Peyer's patch (tissue), 4 donors: ENCODE measurements at regions not wholly inside any gene's neighbourhood (a gene's known extent, or its start where the extent isn't known, plus 50 kb on each side); places are given as distances from the start of the nearest gene placed in this dataset.
"Not testable (repeated sequence)": the region's sequence is repeated elsewhere in the genome, so short reads cannot be mapped to it uniquely, and the experiment has no call there.

Experiments used
- DNase-seq, 3 donors: peaks; one replicate each; pipeline ENCODE4 v3.0.0-alpha.2; 2017 to 2019
- H3K27ac ChIP-seq, 4 donors: fragments of 200-600 bp; sonication (generic); one replicate each; pipeline ENCODE4 v1.5.1; 2016 to 2019
- H3K27me3 ChIP-seq, 2 donors: fragments of 200-600 bp; sonication (generic); one replicate each; pipeline ENCODE4 v1.5.1; 2019
- H3K36me3 ChIP-seq, 3 donors: fragments of 200-600 bp; sonication (generic); one replicate each; pipeline ENCODE4 v1.5.1; 2016 to 2019
- H3K4me1 ChIP-seq, 4 donors: fragments of 200-600 bp; sonication (generic); one replicate each; pipeline ENCODE4 v1.5.1; 2016 to 2019
- H3K4me3 ChIP-seq, 4 donors: fragments of 200-600 bp; sonication (generic); 1 replicate in 3 of 4; 2 replicates in 1 of 4; pipeline ENCODE4 v1.5.1; 2016 to 2019; ENCODE audit warnings: mild to moderate bottlenecking in 1 of 4
- H3K9me3 ChIP-seq, 4 donors: fragments of 200-600 bp; sonication (generic); one replicate each; pipeline ENCODE4 v1.5.1; 2016 to 2019; ENCODE audit warnings: mild to moderate bottlenecking in 1 of 4
- CTCF ChIP-seq, 6 experiments: fragments of 450-650 bp in 4 of 6; fragments of 200-600 bp in 2 of 6; sonication (generic) in 1 of 6; IDR thresholded peaks; one replicate each; pipeline ENCODE4 v1.5.1; 2017 to 2019; ENCODE audit warnings: antibody characterized with exemption in 6 of 6, mild to moderate bottlenecking in 3 of 6, moderate library complexity in 1 of 6
- POLR2A ChIP-seq, 2 donors: fragments of 450-650 bp; IDR thresholded peaks; one replicate each; pipeline ENCODE4 v1.5.1; 2017; ENCODE audit warnings: antibody characterized with exemption in 2 of 2, mild to moderate bottlenecking in 2 of 2, moderate library complexity in 2 of 2

DNA sequence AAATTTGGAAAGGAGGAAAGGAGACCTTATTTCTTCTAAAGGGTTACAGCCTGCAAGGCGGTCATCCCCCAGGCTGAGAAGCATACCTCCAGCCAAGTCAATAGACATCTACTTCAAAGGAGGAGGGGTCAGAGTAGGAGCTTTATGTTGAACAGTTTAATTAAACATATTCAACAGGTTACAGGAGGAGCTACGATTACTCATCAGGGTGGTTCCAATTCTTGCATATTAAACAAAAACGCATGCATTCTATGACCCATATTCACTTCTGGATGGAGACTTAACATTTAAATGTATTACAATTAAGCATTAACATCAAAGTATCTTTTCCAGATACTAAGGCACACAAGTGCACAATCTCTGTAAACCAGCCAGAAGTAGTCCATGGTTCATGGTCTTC, 1955.0 kb downstream of the PCDH9 start:
- H3K4me3 ChIP-seq, result no peak overlapping the region
- no peaks in the 10 kb centered on the region for H3K36me3 ChIP-seq
- no peak for DNase-seq
- no peaks in the 10 kb centered on the region for H3K4me1 ChIP-seq
- no peak overlapping the region for H3K27ac ChIP-seq
- no peaks in the 10 kb centered on the region for H3K9me3 ChIP-seq
- no peak for TF ChIP-seq CTCF (IDR thresholded peaks at IDR 0.05)
- no peak for TF ChIP-seq POLR2A (IDR thresholded peaks at IDR 0.05)
- no peaks in the 10 kb centered on the region for H3K27me3 ChIP-seq

DNA sequence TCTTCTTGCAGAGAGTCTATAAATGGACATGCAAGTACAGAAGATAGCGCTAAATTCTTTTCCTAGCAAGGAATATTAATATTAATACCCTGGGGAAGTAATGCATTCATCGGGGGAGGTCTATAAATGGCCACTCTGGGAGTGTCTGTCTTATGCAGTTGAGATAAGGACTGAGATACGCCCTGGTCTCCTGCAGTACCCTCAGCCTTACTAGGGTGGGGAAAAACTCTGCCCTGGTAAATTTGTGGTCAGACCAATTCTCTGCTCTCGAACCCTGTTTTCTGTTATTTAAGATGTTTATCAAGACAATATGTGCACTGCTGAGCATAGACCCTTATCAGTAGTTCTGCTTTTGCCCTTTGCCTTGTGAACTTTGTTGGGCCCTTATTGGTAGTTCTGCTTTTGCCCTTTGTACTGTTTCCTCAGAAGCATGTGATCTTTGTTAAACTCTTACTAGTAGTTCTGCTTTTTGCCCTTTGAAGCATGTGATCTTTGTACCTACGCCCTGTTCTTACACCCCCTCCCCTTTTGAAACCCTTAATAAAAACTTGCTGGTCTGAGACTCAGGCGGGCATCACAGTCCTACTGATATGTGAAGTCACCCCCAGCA, 1956.2 kb downstream of the PCDH9 start:
- DNase-seq, H3K27me3 ChIP-seq, H3K4me1 ChIP-seq, H3K36me3 ChIP-seq, H3K9me3 ChIP-seq, H3K4me3 ChIP-seq, H3K27ac ChIP-seq: not testable (repeated sequence)

- TF ChIP-seq CTCF (IDR thresholded peaks at IDR 0.05) (no peak), POLR2A (IDR thresholded peaks at IDR 0.05) (no peak)
- no peaks in the 10 kb centered on the region for H3K9me3 ChIP-seq
- no peak for DNase-seq
- H3K4me3 ChIP-seq, result no peak overlapping the region
- no peak overlapping the region for H3K27ac ChIP-seq
- H3K36me3 ChIP-seq, result no peaks in the 10 kb centered on the region
- no peaks in the 10 kb centered on the region for H3K27me3 ChIP-seq
- H3K4me1 ChIP-seq, result no peaks in the 10 kb centered on the region
Observed at GRCh38 chr13:65268009-65268408, 1962.1 kb downstream of the PCDH9 start.

GRCh38 chr13:65265988-65266387, 1964.1 kb downstream of the PCDH9 start:
- Histone ChIP-seq H3K27me3 (no peaks in the 10 kb centered on the region), H3K27ac (no peak overlapping the region), H3K9me3 (no peaks in the 10 kb centered on the region), H3K4me3 (no peak overlapping the region), H3K36me3 (no peaks in the 10 kb centered on the region), H3K4me1 (no peaks in the 10 kb centered on the region)
- no peak for TF ChIP-seq CTCF (IDR thresholded peaks at IDR 0.05)
- no peak for TF ChIP-seq POLR2A (IDR thresholded peaks at IDR 0.05)
- no peak for DNase-seq

GRCh38 chr13:65264066-65264465, 1966.1 kb downstream of the PCDH9 start:
- TF ChIP-seq POLR2A (IDR thresholded peaks at IDR 0.05) (no peak), CTCF (IDR thresholded peaks at IDR 0.05) (no peak)
- Histone ChIP-seq H3K36me3 (no peaks in the 10 kb centered on the region), H3K4me3 (no peak overlapping the region), H3K27ac (no peak overlapping the region), H3K27me3 (no peaks in the 10 kb centered on the region), H3K4me1 (no peaks in the 10 kb centered on the region), H3K9me3 (no peaks in the 10 kb centered on the region)
- DNase-seq, result no peak

DNA sequence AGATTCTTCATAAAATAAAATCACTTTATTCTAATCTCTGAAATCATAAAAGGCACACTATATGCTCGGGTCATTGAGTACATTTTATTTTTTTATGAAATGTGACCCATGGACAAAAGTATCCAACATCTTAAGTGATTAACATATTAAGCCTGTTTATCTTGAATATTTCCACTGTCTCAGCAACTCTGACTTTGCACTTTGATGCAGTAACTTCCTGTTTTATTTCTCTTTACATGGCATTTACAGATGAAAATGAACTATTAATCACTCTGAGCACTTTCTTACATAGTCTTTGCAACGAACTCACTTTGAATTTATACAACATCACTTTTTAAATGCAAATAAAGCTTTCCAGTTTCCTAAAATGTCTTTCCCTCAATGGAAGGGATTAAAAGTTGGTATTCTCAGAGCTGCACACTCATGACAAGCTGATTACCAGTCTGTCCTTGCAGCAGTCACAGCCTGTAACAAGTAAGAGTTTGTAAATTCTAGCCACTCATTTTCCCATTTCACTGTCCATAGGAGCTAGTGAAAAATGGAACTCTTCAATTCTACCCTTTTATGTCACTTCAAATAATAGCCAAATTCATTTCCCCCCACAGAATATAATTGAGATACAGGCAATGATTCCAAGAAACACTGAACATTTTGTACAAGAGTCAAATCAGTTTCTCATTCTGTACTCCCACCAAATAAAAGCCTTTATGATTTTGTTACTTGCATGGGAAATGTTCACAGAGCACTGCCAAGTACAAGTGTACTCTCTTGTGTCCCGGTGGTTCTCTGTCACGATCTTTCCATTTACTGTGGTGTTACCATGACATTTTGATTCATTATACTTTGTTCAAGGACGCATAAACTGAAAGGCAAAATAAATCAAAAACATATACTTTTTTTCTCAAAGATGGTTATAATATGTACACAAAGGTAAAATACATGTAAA, 1968.9 kb downstream of the PCDH9 start:
- Histone ChIP-seq H3K27ac (no peak overlapping the region), H3K36me3 (no peaks in the 10 kb centered on the region), H3K4me1 (no peaks in the 10 kb centered on the region), H3K9me3 (no peaks in the 10 kb centered on the region), H3K27me3 (no peaks in the 10 kb centered on the region), H3K4me3 (no peak overlapping the region)
- DNase-seq, result no peak
- TF ChIP-seq POLR2A (IDR thresholded peaks at IDR 0.05) (no peak), CTCF (IDR thresholded peaks at IDR 0.05) (no peak)
